Calu3 (cell line): ENCODE measurements at regions not wholly inside any gene's neighbourhood (a gene's known extent, or its start where the extent isn't known, plus 50 kb on each side); places are given as distances from the start of the nearest gene placed in this dataset.

Source experiments
- BruUV-seq: library from RNA; stranded (reverse); fragments of 400-500 nt; replicated peaks from 2 replicates; lab custom pipeline; 2021; lab: Mats Ljungman, UMichigan
- CTCF ChIA-PET: fragments of 300-600 bp; sonication (Branson Sonifier 250); formaldehyde crosslinking; loops from one replicate; lab custom pipeline; 2022; ENCODE audit warnings: antibody characterized with exemption; lab: Charles Lee
- DNase-seq: peaks from one replicate; pipeline ENCODE4 v3.0.0; 2022
- H3K27ac Mint-ChIP-seq: one replicate; pipeline ENCODE4 v1.8.0; 2022; ENCODE audit warnings: mixed read lengths; ENCODE audit not compliant: unreplicated experiment
- H3K27me3 Mint-ChIP-seq: one replicate; pipeline ENCODE4 v1.8.0; 2022; ENCODE audit warnings: mixed read lengths; ENCODE audit not compliant: unreplicated experiment
- H3K36me3 Mint-ChIP-seq: one replicate; pipeline ENCODE4 v1.8.0; 2022; ENCODE audit warnings: mild to moderate bottlenecking, moderate library complexity, mixed read lengths; ENCODE audit not compliant: insufficient read depth, unreplicated experiment
- H3K4me1 Mint-ChIP-seq: one replicate; pipeline ENCODE4 v1.8.0; 2022; ENCODE audit warnings: mild to moderate bottlenecking, low read depth, mixed read lengths; ENCODE audit not compliant: unreplicated experiment
- H3K4me3 Mint-ChIP-seq: one replicate; pipeline ENCODE4 v1.8.0; 2022; ENCODE audit warnings: mild to moderate bottlenecking, low read depth, moderate library complexity, mixed read lengths; ENCODE audit not compliant: unreplicated experiment
- H3K9me3 Mint-ChIP-seq: one replicate; pipeline ENCODE4 v1.8.0; 2022; ENCODE audit warnings: low read depth, mixed read lengths; ENCODE audit not compliant: unreplicated experiment
- CTCF ChIP-seq: fragments of 200-600 bp; IDR thresholded peaks from one replicate; pipeline ENCODE4 v1.8.0; 2022; ENCODE audit warnings: antibody characterized with exemption; ENCODE audit not compliant: unreplicated experiment
- intact Hi-C: fragments of 100-400 bp; cut with micrococcal nuclease; formaldehyde crosslinking; loops from one replicate; pipeline ENCODE4 v1.10.0; 2022; ENCODE audit not compliant: unreplicated experiment

GRCh38 chr2:113827426-113827825 is 62.5 kb upstream of the ACTR3 start:
- Mint-ChIP-seq H3K9me3 (no peaks in the 10 kb centered on the region), H3K27ac (no peak overlapping the region), H3K36me3 (no peaks in the 10 kb centered on the region), H3K4me1 (no peaks in the 10 kb centered on the region), H3K4me3 (no peak overlapping the region), H3K27me3 (no peaks in the 10 kb centered on the region)
- no peak for DNase-seq
- intact Hi-C loops: no loop called here
- no TSS peak for BruUV-seq
- no peak for TF ChIP-seq CTCF
- CTCF ChIA-PET: no interaction called here

- BruUV-seq: no TSS peak
- no peak for TF ChIP-seq CTCF
- Mint-ChIP-seq H3K9me3 (no peaks in the 10 kb centered on the region), H3K4me3 (no peak overlapping the region), H3K27ac (no peak overlapping the region), H3K27me3 (no peaks in the 10 kb centered on the region), H3K4me1 (no peaks in the 10 kb centered on the region), H3K36me3 (no peaks in the 10 kb centered on the region)
- intact Hi-C loops: no loop called here
- CTCF ChIA-PET: interaction anchor here (0.7 kb wide), 1 partner anchor 749 kb away, joined by 11 read pairs; no protein-coding TSS in a partner anchor
- DNase-seq: no peak
These were observed 63.3 kb upstream of the ACTR3 start for GRCh38 chr2:113826346-113827285.

GRCh38 chr2:113823716-113824595 is 65.9 kb upstream of the ACTR3 start:
- CTCF ChIA-PET: no interaction called here
- H3K4me3 Mint-ChIP-seq: no peak overlapping the region
- intact Hi-C loops: no loop called here
- no peak overlapping the region for H3K27ac Mint-ChIP-seq
- no peak for DNase-seq
- BruUV-seq: no TSS peak
- TF ChIP-seq CTCF: no peak
- no peaks in the 10 kb centered on the region for H3K27me3 Mint-ChIP-seq
- no peaks in the 10 kb centered on the region for H3K36me3 Mint-ChIP-seq
- no peaks in the 10 kb centered on the region for H3K9me3 Mint-ChIP-seq
- peaks cover 1% of the 10 kb centered on the region for H3K4me1 Mint-ChIP-seq

- Mint-ChIP-seq H3K27me3 (no peaks in the 10 kb centered on the region), H3K9me3 (no peaks in the 10 kb centered on the region), H3K4me1 (peaks cover 17% of the 10 kb centered on the region), H3K27ac (no peak overlapping the region), H3K4me3 (no peak overlapping the region), H3K36me3 (no peaks in the 10 kb centered on the region)
- BruUV-seq: no TSS peak
- TF ChIP-seq CTCF: no peak
- no peak for DNase-seq
- intact Hi-C loops: no loop called here
- CTCF ChIA-PET: no interaction called here
These were observed 65.8 kb upstream of the SLC35F5 start for GRCh38 chr2:113822087-113822815.
